ENCODE measurements at regions not wholly inside any gene's neighbourhood (a gene's known extent, or its start where the extent isn't known, plus 50 kb on each side); places are given as distances from the start of the nearest gene placed in this dataset.

DNA sequence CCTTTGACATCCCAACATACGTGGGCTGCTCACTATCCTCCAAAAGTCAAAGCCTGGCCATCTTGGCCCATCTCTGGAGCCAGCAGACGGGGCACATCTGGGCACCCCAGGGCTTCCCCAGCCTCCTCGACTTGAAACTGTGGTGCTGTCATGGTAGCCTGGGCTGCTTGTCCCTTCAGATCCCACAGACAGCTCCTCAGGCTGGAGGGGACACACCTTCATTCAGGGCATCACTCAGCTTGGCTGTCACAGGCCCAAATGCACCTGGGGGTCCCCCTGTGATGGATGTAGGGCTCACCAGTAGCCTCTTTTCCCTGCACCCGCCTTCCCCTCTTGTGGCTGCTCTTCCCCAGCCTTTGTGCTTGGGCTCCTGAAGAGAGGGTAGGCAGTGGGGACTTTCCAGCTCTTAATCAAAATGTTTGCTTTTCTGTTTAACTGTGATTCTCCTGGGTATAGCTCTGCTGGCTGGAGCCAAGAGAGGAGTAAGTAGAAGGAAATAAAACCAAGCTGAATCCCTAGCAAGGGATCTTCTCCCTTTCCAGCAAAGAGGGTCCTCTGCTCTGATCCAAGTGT, 92.3 kb downstream of the GYPC start:
- intact Hi-C loops (cut with DNase I) = no loop called here
- no peak for ATAC-seq (ENCODE audit: poor library complexity)

GRCh38 chr2:126748929-126749518, 93.1 kb downstream of the GYPC start:
- intact Hi-C loops (cut with DNase I) = no loop called here
- DNase-seq (no peak), ATAC-seq (ENCODE audit: poor library complexity) (no peak)

More for the DNA sequence above, 92.3 kb downstream of the GYPC start:
- no peak for DNase-seq

GRCh38 chr2:126749537-126749936, 93.6 kb downstream of the GYPC start:
- intact Hi-C loops (cut with DNase I) = no loop called here
- ATAC-seq (ENCODE audit: poor library complexity) (no peak), DNase-seq (no peak)

DNA sequence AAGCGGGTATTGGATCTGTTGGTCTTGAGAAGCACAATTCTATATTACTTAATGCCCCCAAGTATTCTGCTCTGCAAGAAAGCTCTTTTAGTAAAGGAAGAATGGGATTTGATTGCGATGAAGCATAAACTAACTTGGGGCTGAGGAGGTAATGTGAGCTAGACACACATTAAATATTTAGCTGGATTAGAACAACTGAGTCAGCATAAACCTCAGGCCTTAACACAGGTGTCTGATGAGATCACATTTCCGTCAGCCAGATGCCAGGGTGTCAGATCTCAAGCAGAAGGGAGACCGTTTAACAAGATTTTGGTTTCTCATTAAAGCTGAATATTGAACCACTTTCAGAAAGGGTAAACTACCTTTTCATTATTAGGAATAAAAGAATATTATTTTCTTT, 94.5 kb downstream of the GYPC start:
- ATAC-seq (ENCODE audit: poor library complexity) = no peak
- intact Hi-C loops (cut with DNase I) = no loop called here

GRCh38 chr2:126751477-126751876, 95.5 kb downstream of the GYPC start:
- no peak for ATAC-seq (ENCODE audit: poor library complexity)
- intact Hi-C loops (cut with DNase I) = no loop called here

More for the DNA sequence above, 94.5 kb downstream of the GYPC start:
- no peak for DNase-seq

DNA sequence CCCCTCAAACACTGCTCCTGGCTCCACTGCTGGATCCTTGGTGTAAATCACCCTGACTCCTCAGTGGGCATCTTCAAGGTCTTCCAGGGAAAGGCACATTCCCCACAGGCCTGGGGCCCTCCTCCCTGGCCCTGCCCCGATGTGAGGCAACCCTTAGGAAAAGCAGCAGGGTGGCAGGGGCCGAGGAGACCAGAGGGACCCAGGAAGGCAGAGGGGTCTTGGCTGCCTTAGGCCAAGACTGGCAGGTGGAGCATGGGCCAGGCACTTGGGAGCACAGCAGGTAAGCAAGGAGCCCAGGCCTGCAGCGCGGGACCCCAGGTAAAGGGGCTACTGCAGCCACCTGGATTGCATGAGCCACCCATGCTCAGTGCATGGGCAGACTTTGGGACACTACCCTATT, 96.9 kb downstream of the GYPC start:
- DNase-seq (no peak), ATAC-seq (ENCODE audit: poor library complexity) (no peak)
- intact Hi-C loops (cut with DNase I) = no loop called here

More at GRCh38 chr2:126751477-126751876, 95.5 kb downstream of the GYPC start:
- no peak for DNase-seq

- intact Hi-C loops (cut with DNase I) = no loop called here
- DNase-seq = no peak
- ATAC-seq (ENCODE audit: poor library complexity) = no peak
These were observed 97.7 kb downstream of the GYPC start for GRCh38 chr2:126753501-126754212.

DNA sequence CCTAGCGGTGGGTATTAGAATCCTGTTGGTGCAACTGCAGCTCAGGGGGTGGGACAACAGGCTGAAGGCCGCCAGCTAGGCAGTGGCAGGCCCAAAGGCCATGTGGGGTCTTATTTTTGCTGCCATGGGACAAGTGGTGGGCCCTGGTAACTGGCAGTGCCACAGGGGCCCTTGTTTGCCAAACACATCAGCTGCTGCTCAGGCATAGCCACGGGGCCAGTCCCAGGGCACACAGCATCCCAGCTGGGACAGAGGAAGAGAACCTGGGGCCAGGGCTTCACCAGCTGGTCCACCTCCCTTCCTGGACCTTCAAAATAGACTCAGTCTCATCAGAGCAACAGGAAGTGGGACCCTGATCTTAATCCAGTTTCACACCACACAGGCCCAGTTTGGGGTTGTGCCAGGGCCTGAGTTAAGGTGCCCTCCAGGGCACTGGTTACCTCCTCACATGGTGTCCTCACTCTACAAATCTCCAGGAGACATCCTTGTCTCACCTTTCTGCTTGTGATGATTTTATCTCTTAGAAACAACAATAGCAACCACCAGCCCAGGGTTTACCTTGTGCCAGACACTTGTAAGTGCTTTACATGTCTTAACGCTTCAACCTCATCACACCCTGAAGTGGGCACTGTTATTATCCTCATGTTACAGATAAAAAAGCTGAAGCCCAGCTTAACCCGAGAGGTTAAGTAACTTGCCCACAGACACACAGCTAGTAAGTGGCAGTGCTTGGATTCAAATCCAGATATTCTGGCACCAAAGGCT, 98.5 kb downstream of the GYPC start:
- DNase-seq = no peak
- no peak for ATAC-seq (ENCODE audit: poor library complexity)
- intact Hi-C loops (cut with DNase I) = no loop called here

DNA sequence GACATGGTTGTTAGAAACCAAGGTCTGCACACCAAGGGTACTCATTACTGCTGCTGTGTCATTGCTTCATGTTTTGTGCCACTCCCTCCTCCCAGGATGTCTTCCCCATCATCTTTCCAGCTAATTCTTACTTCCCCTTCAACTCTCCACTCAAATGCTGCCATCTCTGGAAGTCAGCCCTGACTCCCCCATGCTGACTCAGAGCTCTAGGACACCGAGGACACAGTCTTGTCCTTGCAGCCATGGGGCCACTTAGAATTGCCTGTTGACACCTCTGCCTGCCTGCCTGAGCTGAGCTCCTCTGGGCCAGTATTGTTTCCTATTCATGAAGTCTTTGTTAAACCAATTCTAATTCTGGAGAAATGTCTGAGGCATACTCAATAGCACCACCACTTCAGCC, 100.2 kb downstream of the GYPC start:
- ATAC-seq (ENCODE audit: poor library complexity) (no peak), DNase-seq (no peak)
- intact Hi-C loops (cut with DNase I) = no loop called here

- DNase-seq (no peak), ATAC-seq (ENCODE audit: poor library complexity) (no peak)
- intact Hi-C loops (cut with DNase I) = no loop called here
These were observed 105.5 kb downstream of the GYPC start for GRCh38 chr2:126761256-126761980.

GRCh38 chr2:126761981-126762878, 106.3 kb downstream of the GYPC start:
- no peak for ATAC-seq (ENCODE audit: poor library complexity)
- intact Hi-C loops (cut with DNase I) = no loop called here
- DNase-seq = no peak

DNA sequence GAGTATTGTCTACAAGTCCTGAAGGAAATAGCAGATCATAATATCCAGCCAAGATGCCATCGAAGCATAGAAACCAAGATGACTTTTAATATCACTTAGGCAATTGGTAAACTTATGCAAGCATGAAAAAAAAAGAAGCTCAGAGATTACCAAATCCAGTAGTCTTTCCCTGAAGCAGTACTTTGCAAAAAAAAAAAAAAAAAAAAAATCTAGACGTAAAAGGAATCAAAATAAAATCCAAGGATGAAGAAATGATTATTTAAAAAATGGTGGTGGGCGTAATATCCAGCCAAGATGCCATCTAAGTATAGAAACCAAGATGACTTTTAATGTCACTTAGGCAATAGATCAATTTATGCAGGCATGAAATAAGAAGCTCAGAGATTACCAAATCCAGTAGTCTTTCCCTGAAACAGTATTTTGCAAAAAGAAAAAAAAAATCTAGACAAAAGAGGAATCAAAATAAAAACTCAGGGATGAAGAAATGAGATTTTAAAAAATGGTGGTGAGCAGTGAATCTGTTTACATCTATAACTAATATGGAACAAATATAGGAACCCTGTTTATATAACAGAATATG, 108.8 kb downstream of the GYPC start:
- intact Hi-C loops (cut with DNase I) = no loop called here
- DNase-seq (no peak), ATAC-seq (ENCODE audit: poor library complexity) (no peak)

DNA sequence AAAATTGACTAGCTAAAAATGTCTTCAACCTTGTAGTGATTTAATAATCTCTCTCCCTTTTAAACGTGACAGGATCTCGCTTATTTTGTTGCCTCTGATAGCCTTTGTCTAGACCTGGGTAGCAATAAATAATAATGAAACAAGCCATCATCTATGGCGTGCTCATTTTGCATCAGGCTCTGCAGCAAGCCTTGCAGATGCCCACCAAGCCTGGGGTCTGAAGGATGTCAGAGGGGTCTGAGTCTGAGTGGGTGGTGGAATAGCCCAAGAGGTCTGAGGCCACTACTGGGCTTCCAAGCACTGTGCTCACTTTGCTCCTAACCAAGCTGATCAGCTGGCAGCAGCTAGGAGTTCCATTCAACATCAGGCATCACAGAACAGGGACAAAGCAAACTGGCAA, 109.4 kb downstream of the GYPC start:
- ATAC-seq (ENCODE audit: poor library complexity) (no peak), DNase-seq (no peak)
- intact Hi-C loops (cut with DNase I) = no loop called here

DNA sequence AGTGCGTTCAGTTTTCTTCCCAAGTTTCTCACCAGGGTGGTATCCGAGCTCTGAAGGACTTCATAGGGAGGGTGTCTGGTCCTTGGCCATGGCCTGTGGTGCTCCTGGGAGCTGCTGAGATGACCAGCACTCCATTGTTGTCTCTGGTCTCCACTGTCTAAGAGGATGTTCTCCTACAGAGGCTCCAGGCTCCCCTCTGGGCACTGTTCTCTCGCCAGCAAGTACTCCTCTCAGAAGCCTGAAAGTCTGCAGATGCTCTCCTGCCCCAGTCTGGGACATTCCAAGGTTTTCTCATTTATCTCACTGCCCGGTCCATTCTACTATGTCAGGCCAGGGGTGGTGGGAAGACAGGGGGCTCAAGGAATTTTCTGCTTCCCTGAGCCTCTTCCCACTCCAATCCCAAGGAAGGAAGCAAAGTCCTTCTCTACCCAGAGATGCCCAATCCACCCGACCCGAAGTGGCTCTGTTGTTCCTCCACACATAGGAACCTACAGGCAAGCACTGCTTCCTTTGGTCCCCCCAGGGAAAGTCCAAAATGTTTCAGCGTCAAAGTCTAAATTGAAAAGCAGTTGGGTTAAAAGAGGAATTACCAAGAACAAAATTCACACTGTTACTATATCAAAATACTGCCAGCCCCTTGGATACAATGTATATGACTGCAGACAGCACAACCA, 110.5 kb downstream of the GYPC start:
- intact Hi-C loops (cut with DNase I) = no loop called here
- ATAC-seq (ENCODE audit: poor library complexity) (no peak), DNase-seq (no peak)

DNA sequence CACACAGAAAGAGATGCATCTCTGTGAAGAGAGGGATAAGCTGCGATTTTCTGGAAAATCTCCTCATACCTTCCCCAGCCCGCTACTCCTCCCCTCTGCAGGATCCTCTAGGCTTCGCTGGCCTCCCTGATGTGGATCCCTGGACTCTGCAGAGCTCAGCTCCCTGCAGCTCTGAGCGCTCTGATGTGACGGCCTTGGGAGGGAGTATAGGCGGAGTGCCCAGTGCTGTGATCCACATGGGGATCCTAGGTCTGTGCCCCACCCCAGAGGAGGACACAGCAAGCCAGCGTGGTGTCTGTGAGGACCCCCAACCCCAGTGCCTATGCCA, 111.0 kb downstream of the GYPC start:
- ATAC-seq (ENCODE audit: poor library complexity) = no peak
- intact Hi-C loops (cut with DNase I) = no loop called here
- DNase-seq = no peak

GRCh38 chr2:126769118-126769517, 113.2 kb downstream of the GYPC start:
- ATAC-seq (ENCODE audit: poor library complexity) (no peak), DNase-seq (no peak)
- intact Hi-C loops (cut with DNase I) = no loop called here

DNA sequence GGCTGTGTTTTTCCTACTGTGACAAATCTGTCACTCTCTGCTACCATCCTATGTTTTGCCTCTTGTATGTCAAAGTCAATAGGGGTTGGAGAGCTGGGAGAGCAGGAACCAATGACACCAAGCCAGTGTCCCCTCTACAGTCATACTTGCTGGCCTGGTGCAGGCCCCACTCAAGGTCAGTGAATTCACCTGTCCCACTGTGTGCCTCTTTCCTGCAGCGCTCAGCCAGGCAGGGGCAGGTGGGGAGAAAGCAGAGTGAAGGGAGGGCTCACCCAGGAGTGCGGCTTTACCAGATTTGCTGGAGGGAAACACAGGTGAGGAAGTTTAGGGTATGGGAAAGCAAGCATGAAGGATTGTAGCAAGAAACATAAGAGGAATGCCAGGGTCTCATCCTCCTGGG, 114.5 kb downstream of the GYPC start:
- intact Hi-C loops (cut with DNase I) = loop anchor here (10.0 kb wide), 1 partner anchor 116 kb away; the partner anchor contains the start of gene GYPC
- DNase-seq (no peak), ATAC-seq (ENCODE audit: poor library complexity) (no peak)

All from Right ventricle myocardium superior (tissue), 1 donor.